Panc1 (cell line): ENCODE measurements at regions not wholly inside any gene's neighbourhood (a gene's known extent, or its start where the extent isn't known, plus 50 kb on each side); places are given as distances from the start of the nearest gene placed in this dataset.

Experiments
- ATAC-seq: fragments of 200-7000 bp; cut with Tn5 transposase; 2 replicates; pipeline ENCODE4 v1.9.1; 2020; ENCODE audit warnings: mild to moderate bottlenecking, moderate library complexity
- BruUV-seq: library from RNA; stranded (reverse); fragments of 400-500 nt; replicated peaks from 2 replicates; lab custom pipeline; 2021; lab: Mats Ljungman, UMichigan
- CTCF ChIA-PET: fragments of 300-600 bp; sonication (Branson Sonifier 250); formaldehyde crosslinking; loops from one replicate; lab custom pipeline; 2022; ENCODE audit warnings: antibody characterized with exemption; lab: Charles Lee
- POLR2A ChIA-PET: fragments of 300-600 bp; sonication (Branson Sonifier 250); formaldehyde crosslinking; loops from one replicate; lab custom pipeline; 2022; ENCODE audit warnings: antibody characterized with exemption; lab: Charles Lee
- DNase-seq: peaks from one replicate; pipeline ENCODE4 v3.0.0-alpha.2; 2010; ENCODE audit warnings: low read depth, low spot score
- H3K27ac ChIP-seq: 2 replicates; pipeline ENCODE4 v1.5.1; 2011; ENCODE audit warnings: mild to moderate bottlenecking, low read length, inconsistent platforms
- H3K27me3 ChIP-seq: fragments of 200-500 bp; sonication (Bioruptor generic); 2 replicates; pipeline ENCODE4 v1.6.0; 2014; ENCODE audit warnings: low read length, inconsistent platforms; ENCODE audit not compliant: control insufficient read depth, insufficient read depth
- H3K36me3 ChIP-seq: fragments of 200-500 bp; sonication (Bioruptor generic); 2 replicates; pipeline ENCODE4 v1.5.1; 2014; ENCODE audit warnings: inconsistent platforms, mild to moderate bottlenecking, low read length, moderate library complexity; ENCODE audit not compliant: control insufficient read depth, insufficient read depth
- H3K4me1 ChIP-seq: 2 replicates; pipeline ENCODE4 v1.5.1; 2011; ENCODE audit warnings: inconsistent platforms, mild to moderate bottlenecking, low read length, moderate library complexity; ENCODE audit not compliant: control insufficient read depth, insufficient read depth
- H3K4me3 ChIP-seq, 2 experiments: 2 replicates each; pipeline ENCODE4 v1.5.1; 2011 to 2012; ENCODE audit warnings: low read depth in 2 of 2, low read length in 2 of 2, mild to moderate bottlenecking in 2 of 2, inconsistent platforms in 1 of 2, moderate library complexity in 1 of 2
- H3K9me3 ChIP-seq: fragments of 200-500 bp; sonication (Bioruptor generic); 2 replicates; pipeline ENCODE4 v1.5.1; 2014; ENCODE audit warnings: low read depth, mild to moderate bottlenecking, inconsistent platforms, low read length, moderate library complexity; ENCODE audit not compliant: control insufficient read depth, insufficient read depth
- POLR2AphosphoS5 ChIP-seq: IDR thresholded peaks from 2 replicates; pipeline ENCODE4 v1.6.1; 2012; ENCODE audit warnings: mild to moderate bottlenecking, low read depth, low read length, moderate library complexity
- SIN3A ChIP-seq: IDR thresholded peaks from 2 replicates; pipeline ENCODE4 v1.6.1; 2012; ENCODE audit warnings: low read depth, mild to moderate bottlenecking, low read length, moderate library complexity, borderline replicate concordance; ENCODE audit not compliant: insufficient read depth
- TCF7L2 ChIP-seq: IDR thresholded peaks from 2 replicates; pipeline ENCODE4 v1.6.1; 2011; ENCODE audit warnings: mild to moderate bottlenecking, low read depth, low read length, inconsistent platforms
- in situ Hi-C: cut with HindIII; loops from 2 replicates; pipeline ENCODE4 v1.10.0; 2016; ENCODE audit warnings: low sequenced_read_pairs, low pct_unique_long_range_greater_than_20kb
- intact Hi-C: fragments of 100-400 bp; cut with micrococcal nuclease; formaldehyde crosslinking; loops from one replicate; pipeline ENCODE4 v1.10.0; 2022; ENCODE audit not compliant: unreplicated experiment
- TF ChIP-seq, protein P1 (sequence below): fragments of 450-650 bp; IDR thresholded peaks from 2 replicates; pipeline ENCODE4 v1.5.1; 2017; ENCODE audit warnings: mild to moderate bottlenecking
- TF ChIP-seq, protein P2 (sequence below), 2 experiments: IDR thresholded peaks; 2 replicates each; pipeline ENCODE4 v1.6.1; 2011 to 2012; ENCODE audit warnings: low read depth in 2 of 2, control low read depth in 1 of 2, low read length in 1 of 2, mild to moderate bottlenecking in 1 of 2, moderate library complexity in 1 of 2; ENCODE audit not compliant: insufficient read depth in 1 of 2

DNA sequence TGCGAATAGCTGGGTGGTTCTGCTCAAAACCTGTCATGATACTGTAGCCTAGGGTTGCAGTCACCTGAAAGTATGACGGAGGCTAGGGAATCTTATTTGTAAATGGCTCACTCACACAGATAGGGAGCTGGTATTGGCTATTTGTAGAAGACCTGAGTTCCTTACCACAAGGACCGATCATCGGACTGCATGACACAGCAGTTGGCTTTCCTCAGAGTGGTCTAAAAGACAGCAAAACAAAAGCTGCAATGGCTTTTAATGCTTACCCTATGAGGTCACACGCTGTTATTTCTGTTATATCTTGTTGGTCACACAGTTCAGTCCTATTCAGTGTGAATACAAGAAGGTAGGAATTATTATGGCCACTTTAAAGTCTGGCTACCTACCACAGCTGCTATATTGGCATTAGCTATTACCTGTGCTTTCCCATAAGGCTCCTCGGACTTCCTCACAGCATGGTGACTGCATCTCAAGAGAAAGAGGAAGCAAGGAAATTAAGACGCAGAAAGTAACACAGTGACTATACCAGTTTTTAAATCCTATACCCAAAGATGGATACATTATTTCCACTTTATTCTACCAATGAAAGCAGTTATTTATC, 68.4 kb upstream of the LRRC7 start:
- BruUV-seq: no TSS peak
- no peaks in the 10 kb centered on the region for H3K36me3 ChIP-seq
- intact Hi-C loops: no loop called here
- ChIA-PET POLR2A (no interaction called here), CTCF (no interaction called here)
- H3K4me1 ChIP-seq: no peaks in the 10 kb centered on the region
- no peak for DNase-seq
- TF ChIP-seq TCF7L2: no peak
- TF ChIP-seq, protein P1, sequence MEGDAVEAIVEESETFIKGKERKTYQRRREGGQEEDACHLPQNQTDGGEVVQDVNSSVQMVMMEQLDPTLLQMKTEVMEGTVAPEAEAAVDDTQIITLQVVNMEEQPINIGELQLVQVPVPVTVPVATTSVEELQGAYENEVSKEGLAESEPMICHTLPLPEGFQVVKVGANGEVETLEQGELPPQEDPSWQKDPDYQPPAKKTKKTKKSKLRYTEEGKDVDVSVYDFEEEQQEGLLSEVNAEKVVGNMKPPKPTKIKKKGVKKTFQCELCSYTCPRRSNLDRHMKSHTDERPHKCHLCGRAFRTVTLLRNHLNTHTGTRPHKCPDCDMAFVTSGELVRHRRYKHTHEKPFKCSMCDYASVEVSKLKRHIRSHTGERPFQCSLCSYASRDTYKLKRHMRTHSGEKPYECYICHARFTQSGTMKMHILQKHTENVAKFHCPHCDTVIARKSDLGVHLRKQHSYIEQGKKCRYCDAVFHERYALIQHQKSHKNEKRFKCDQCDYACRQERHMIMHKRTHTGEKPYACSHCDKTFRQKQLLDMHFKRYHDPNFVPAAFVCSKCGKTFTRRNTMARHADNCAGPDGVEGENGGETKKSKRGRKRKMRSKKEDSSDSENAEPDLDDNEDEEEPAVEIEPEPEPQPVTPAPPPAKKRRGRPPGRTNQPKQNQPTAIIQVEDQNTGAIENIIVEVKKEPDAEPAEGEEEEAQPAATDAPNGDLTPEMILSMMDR: no peak
- TF ChIP-seq, protein P2, sequence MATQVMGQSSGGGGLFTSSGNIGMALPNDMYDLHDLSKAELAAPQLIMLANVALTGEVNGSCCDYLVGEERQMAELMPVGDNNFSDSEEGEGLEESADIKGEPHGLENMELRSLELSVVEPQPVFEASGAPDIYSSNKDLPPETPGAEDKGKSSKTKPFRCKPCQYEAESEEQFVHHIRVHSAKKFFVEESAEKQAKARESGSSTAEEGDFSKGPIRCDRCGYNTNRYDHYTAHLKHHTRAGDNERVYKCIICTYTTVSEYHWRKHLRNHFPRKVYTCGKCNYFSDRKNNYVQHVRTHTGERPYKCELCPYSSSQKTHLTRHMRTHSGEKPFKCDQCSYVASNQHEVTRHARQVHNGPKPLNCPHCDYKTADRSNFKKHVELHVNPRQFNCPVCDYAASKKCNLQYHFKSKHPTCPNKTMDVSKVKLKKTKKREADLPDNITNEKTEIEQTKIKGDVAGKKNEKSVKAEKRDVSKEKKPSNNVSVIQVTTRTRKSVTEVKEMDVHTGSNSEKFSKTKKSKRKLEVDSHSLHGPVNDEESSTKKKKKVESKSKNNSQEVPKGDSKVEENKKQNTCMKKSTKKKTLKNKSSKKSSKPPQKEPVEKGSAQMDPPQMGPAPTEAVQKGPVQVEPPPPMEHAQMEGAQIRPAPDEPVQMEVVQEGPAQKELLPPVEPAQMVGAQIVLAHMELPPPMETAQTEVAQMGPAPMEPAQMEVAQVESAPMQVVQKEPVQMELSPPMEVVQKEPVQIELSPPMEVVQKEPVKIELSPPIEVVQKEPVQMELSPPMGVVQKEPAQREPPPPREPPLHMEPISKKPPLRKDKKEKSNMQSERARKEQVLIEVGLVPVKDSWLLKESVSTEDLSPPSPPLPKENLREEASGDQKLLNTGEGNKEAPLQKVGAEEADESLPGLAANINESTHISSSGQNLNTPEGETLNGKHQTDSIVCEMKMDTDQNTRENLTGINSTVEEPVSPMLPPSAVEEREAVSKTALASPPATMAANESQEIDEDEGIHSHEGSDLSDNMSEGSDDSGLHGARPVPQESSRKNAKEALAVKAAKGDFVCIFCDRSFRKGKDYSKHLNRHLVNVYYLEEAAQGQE (IDR thresholded peaks at IDR 0.05; ENCODE audit: insufficient read depth in 1 of 2, low read depth in 2 of 2, low read length in 1 of 2): no peak
- TF ChIP-seq SIN3A: no peak
- TF ChIP-seq POLR2AphosphoS5: no peak
- H3K4me3 ChIP-seq: no peak overlapping the region
- H3K27me3 ChIP-seq: no peaks in the 10 kb centered on the region
- in situ Hi-C loops: no loop called here
- H3K9me3 ChIP-seq: no peaks in the 10 kb centered on the region
- H3K27ac ChIP-seq: no peak overlapping the region
- no peak for ATAC-seq

DNA sequence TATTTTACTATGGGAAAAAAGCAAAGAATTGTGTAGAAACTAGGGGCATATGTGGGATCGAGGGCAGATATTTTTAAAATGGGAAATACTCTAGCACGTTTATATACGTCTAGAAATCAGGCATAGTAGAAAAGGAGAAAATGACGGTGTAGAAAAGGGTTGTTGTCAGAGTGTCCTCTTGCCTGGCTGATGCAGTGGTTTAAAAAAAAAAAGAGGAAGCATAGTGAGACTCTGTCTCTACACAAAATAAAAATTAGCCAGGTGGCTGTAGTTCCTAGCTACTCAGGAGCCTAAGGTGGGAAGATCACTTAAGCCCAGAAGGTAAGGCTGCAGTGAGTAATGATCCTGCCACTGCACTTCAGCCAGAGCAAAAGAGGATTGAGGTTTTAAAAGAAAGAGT, 64.7 kb upstream of the LRRC7 start:
- in situ Hi-C loops: no loop called here
- H3K27me3 ChIP-seq: no peaks in the 10 kb centered on the region
- intact Hi-C loops: no loop called here
- ChIA-PET POLR2A (interaction anchor here (0.7 kb wide), 1 partner anchor 195 kb away, joined by 4 read pairs; no protein-coding TSS in a partner anchor), CTCF (no interaction called here)
- H3K36me3 ChIP-seq: no peaks in the 10 kb centered on the region
- TF ChIP-seq, protein P2 (IDR thresholded peaks at IDR 0.05; ENCODE audit: insufficient read depth in 1 of 2, low read depth in 2 of 2, low read length in 1 of 2): no peak
- TF ChIP-seq POLR2AphosphoS5: no peak
- TF ChIP-seq SIN3A: no peak
- TF ChIP-seq, protein P1: no peak
- no peak for TF ChIP-seq TCF7L2
- ATAC-seq (no peak), DNase-seq (no peak)
- no peak overlapping the region for H3K4me3 ChIP-seq
- no peaks in the 10 kb centered on the region for H3K4me1 ChIP-seq
- no TSS peak for BruUV-seq
- H3K9me3 ChIP-seq: no peaks in the 10 kb centered on the region
- no peak overlapping the region for H3K27ac ChIP-seq
